AG10803 (cell line): ENCODE measurements at regions not wholly inside any gene's neighbourhood (a gene's known extent, or its start where the extent isn't known, plus 50 kb on each side); places are given as distances from the start of the nearest gene placed in this dataset.
A peak's percentile ranks its signal among the peaks of the same experiment; 100 is the strongest.

Experiments used
- DNase-seq: peaks from one replicate; pipeline ENCODE4 v3.0.0; 2010; ENCODE audit warnings: low read depth
- H3K4me3 ChIP-seq: 2 replicates; pipeline ENCODE4 v1.5.1; 2011; ENCODE audit warnings: mild to moderate bottlenecking, low read length, control low read depth
- TF ChIP-seq, protein P1 (sequence below): conservative IDR thresholded peaks from 2 replicates; pipeline ENCODE4 v1.5.1; 2011; ENCODE audit warnings: mild to moderate bottlenecking, low read length, control low read depth, inconsistent platforms

DNA sequence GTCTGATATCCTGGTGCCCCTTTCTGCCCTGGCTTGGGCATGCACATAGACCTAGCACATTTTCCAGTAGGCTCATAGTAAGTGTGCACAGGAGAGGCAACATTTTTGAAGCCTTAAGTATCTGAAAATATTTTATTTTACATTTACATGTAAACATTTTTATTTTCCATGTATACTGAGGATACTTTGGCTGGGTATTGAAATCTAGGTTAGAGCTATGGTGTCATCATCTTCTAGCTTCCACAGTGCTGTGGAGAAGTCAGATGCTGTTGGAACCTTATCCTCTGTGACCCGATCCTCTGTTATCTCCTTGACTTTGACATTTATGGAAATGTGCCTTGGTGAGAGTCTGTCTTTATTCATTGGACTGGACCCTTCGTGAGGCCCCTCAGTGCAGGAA is 74.1 kb downstream of the PLXNA1 start:
- H3K4me3 ChIP-seq: no peak overlapping the region
- TF ChIP-seq, protein P1, sequence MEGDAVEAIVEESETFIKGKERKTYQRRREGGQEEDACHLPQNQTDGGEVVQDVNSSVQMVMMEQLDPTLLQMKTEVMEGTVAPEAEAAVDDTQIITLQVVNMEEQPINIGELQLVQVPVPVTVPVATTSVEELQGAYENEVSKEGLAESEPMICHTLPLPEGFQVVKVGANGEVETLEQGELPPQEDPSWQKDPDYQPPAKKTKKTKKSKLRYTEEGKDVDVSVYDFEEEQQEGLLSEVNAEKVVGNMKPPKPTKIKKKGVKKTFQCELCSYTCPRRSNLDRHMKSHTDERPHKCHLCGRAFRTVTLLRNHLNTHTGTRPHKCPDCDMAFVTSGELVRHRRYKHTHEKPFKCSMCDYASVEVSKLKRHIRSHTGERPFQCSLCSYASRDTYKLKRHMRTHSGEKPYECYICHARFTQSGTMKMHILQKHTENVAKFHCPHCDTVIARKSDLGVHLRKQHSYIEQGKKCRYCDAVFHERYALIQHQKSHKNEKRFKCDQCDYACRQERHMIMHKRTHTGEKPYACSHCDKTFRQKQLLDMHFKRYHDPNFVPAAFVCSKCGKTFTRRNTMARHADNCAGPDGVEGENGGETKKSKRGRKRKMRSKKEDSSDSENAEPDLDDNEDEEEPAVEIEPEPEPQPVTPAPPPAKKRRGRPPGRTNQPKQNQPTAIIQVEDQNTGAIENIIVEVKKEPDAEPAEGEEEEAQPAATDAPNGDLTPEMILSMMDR: no peak
- no peak for DNase-seq

DNA sequence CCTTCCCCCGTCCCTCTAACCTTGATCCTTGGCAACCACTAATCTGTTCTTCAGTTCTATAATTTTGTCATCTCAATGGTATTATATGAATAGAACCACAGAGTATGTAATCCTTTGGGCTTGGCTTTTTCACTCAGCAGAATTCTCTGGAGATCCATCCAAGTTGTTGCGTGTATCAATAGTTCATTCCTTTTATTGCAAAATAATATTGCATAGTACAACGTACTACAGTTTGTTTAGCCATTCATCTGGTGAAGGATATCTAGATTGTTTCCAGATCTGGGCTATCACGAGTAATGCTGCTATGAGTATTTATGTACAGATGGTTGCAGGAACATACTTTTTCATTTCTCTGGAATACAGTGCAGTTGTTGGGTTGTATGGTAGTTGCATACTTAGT is 76.2 kb downstream of the PLXNA1 start:
- peak; percentile 84 for DNase-seq
- TF ChIP-seq, protein P1: no peak

GRCh38 chr3:127061641-127062040 is 78.7 kb downstream of the PLXNA1 start:
- DNase-seq: no peak
- no peak overlapping the region for H3K4me3 ChIP-seq
- TF ChIP-seq, protein P1: no peak

More for the DNA sequence above, 76.2 kb downstream of the PLXNA1 start:
- no peak overlapping the region for H3K4me3 ChIP-seq

GRCh38 chr3:127062926-127063325 is 80.0 kb downstream of the PLXNA1 start:
- TF ChIP-seq, protein P1: no peak
- no peak overlapping the region for H3K4me3 ChIP-seq
- no peak for DNase-seq

DNA sequence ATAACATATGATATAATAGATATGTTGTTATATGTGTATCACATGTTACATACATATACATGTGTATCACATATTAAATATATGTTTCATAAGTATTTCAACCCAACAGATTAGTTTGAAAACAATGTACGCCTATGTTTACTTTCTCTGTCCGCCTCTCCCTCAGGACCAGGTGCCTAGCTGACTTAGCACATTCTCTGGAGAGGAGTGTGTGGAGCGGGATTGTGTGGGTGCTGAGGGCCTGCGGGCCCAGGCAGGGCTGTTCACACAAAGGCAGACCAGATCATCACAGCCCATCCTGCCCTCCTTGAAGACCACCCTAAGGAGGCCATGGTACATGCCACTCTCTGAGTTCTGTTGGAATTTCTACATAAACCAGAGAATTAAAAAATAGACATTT is 81.0 kb downstream of the PLXNA1 start:
- TF ChIP-seq, protein P1: no peak
- H3K4me3 ChIP-seq: no peak overlapping the region

DNA sequence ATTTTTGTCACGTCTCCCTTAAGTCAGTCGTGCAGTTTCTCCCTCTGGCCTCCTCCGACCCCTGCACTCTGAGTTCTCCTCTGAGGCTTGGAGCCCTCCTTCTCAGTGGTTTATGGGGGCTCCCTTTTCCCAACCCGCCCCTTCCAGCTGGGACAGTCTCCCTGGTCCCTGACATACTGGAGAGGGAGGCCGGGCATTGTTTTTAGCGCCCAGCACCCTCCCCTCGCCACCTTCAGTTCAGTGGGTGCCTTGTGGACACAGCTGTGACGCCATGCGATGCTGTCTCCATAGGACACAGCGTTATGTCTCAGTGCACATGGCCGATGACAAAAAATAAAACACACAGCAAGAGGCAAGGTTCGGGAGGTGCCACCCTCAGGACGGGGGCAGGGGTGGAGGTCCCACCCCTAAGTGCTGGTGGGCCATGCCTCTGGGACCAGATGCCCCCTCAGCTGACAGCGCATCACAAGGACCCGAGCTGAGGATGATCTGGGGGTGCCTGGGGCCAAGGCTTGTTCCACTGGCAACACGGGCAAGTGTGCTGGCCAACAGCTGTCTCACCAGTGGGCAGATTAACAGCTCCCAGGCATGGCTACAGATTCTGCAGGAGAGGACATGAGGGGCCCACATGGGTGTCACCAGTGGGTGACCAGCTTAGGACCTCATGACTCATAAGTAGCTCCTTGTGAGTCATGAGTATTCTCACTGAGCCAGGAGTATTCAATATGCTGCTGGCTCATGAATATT is 81.6 kb downstream of the PLXNA1 start:
- DNase-seq: peak; percentile 78
- TF ChIP-seq, protein P1: no peak
- H3K4me3 ChIP-seq: no peak overlapping the region

More for the DNA sequence above, 81.0 kb downstream of the PLXNA1 start:
- no peak for DNase-seq

GRCh38 chr3:127065138-127065427 is 82.2 kb downstream of the PLXNA1 start:
- no peak for DNase-seq
- no peak overlapping the region for H3K4me3 ChIP-seq
- TF ChIP-seq, protein P1: no peak
